ENCODE measurements at regions not wholly inside any gene's neighbourhood (a gene's known extent, or its start where the extent isn't known, plus 50 kb on each side); places are given as distances from the start of the nearest gene placed in this dataset.
A peak's percentile ranks its signal among the peaks of the same experiment; 100 is the strongest.
"Not testable (repeated sequence)": the region's sequence is repeated elsewhere in the genome, so short reads cannot be mapped to it uniquely, and the experiment has no call there.

DNA sequence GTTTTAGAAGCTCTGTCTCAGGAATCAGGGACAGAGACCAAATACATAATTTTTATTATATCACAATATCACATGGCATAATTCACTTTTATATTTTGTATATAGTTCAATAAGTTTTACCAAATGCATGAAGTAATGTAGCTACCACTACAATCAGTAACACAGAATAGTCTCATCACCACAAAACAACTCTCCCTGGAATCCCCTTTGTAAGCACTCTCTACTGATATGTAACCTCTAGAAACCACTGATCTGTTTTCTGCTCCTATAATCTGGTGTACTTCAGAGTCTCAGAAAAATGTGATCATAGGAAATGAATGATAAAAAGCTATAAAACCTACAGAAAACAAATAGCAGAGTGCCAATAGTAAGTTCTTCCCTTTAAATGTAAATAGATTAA lies 1465.9 kb downstream of the SPATA31A7 start:
- H3K4me3 ChIP-seq; H3K27me3 ChIP-seq (replicated peaks in 1 of 7); H3K9me3 ChIP-seq; H3K4me1 ChIP-seq; intact Hi-C loops (cut with DNase I; ENCODE audit: low total_unique reads); H3K27ac ChIP-seq; H3K36me3 ChIP-seq; DNase-seq: not testable (repeated sequence)

DNA sequence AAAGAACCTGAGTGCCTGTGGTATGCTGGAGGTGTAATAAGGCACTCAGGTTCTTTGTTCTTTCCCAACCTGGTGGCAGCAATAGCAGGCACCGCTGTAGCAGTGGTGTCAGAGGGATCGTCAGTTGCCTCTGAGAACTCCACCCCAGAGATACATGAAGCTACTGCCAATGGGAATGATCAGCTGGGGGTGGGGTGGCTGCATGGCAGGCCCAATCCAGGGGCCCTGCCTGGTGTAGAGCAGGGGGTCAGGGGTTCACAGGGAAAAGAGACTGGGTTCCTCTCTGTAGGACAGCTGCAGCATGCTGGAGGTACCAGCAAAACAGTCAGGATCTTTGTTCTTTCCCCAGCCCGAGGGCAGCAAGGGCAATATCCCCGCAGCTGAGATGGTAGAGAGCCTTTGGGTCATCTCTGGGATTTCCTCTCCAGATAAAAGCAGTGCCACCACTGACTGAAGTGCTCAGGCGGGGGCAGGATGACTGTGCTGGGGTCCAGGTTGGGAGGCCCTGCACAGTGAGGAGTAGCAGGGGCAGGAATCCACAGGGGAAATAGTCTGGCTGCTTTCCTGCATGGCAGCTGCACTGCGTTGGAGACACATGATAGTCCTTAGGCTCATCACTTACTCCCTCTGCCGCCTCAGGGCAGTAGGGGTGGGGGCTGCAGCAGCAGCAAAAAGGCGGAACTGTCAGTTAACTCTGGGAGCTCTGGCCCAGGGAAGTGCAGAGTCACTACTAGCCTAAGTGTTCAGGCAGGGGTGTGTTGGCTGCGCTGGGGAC lies 1473.1 kb downstream of the SPATA31A7 start:
- H3K27ac ChIP-seq; intact Hi-C loops (cut with DNase I; ENCODE audit: low total_unique reads); H3K9me3 ChIP-seq; H3K4me3 ChIP-seq; H3K36me3 ChIP-seq; H3K4me1 ChIP-seq; H3K27me3 ChIP-seq (replicated peaks in 1 of 7): not testable (repeated sequence)
- WGBS, 5 donors = 40 to 100% (median 64%) methylated on average over 1 to 6 of the region's 9 CpGs
- DNase-seq = peak; percentile 21

DNA sequence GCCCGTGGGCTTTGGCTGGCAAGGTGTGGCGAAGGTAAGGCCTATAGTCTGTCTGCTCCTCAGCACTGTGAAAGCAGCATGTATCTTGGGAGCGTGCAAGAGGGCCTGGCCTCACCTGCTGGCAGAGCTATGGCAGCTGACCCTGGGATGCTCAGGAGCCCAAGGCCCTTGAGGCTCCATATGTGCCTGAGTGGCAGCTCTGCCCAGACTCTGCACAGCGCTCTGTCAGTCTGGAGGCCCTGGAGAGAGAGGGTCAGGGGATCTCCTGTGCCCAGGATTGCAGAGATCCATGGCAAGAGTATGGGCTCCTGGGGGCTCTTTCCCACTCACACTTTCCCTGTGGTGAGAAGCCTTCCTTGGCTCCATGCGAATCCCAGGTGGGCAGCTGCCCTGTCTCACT lies 1473.7 kb downstream of the SPATA31A7 start:
- H3K4me1 ChIP-seq; H3K9me3 ChIP-seq; H3K27me3 ChIP-seq (replicated peaks in 1 of 7); DNase-seq; H3K27ac ChIP-seq; H3K4me3 ChIP-seq; H3K36me3 ChIP-seq; intact Hi-C loops (cut with DNase I; ENCODE audit: low total_unique reads): not testable (repeated sequence)
- 80 to 100% methylated on average over 1 of the region's 5 CpGs; no CpG with 5 or more reads in 3 of the 5 donors for WGBS, 5 donors

DNA sequence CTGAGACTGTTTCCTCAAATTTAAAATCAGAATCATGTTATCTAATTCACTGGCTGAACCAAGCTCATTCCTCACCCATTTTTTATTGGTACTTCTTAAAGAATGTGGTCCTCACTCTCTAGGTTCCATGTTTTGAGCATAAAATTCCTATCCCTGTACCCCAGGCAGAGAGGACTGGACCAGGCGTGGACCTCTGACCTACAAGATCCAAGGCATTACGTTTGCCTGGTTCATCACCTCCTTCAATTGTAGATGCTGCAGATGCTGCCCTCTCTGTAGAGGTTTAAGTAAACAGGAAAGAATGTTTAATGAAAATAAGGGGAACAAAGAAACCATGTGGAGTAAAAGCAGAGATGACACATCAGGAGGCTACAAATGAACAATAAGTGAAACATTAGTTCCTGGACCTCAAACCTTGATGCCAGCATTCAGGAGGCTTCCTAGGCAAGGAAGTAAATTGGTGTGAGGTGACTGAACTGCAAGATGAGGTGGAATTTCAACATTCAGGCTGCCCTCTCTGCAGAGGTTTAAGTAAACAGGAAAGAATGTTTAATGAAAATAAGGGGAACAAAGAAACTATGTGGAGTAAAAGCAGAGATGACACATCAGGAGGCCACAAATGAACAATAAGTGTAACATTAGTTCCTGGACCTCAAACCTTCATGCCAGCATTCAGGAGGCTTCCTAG lies 1477.4 kb downstream of the SPATA31A7 start:
- intact Hi-C loops (cut with DNase I; ENCODE audit: low total_unique reads); DNase-seq; H3K36me3 ChIP-seq; H3K4me3 ChIP-seq; H3K4me1 ChIP-seq; H3K9me3 ChIP-seq; H3K27ac ChIP-seq; H3K27me3 ChIP-seq (replicated peaks in 1 of 7): not testable (repeated sequence)
- WGBS, 5 donors = 61 to 71% (median 61%) methylated on average over 2 of the region's 2 CpGs; no CpG with 5 or more reads in 2 of the 5 donors

DNA sequence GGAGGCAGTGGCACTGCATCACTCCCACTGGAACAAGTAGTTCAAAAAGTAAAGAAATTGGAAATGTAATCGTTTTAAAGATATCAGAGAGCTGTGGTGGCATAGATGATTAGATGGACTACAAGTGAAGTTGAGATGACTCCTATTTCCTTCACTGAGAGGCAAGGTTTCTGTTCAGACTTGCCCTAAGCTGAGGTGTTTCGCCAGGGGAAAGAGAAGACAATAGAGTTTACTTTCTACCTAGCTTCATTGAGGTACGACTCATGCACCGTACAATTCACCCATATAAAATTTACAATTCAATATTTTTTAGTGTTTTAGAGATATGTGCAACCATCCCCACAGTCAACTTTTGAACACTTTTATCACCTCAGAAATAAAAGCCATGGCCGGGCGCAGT lies 1487.2 kb downstream of the SPATA31A7 start:
- H3K27ac ChIP-seq; H3K27me3 ChIP-seq (replicated peaks in 1 of 7); H3K36me3 ChIP-seq; DNase-seq; intact Hi-C loops (cut with DNase I; ENCODE audit: low total_unique reads); H3K4me3 ChIP-seq; H3K4me1 ChIP-seq; H3K9me3 ChIP-seq: not testable (repeated sequence)
- WGBS, 5 donors = no CpG with 5 or more reads among the region's 6 CpGs

DNA sequence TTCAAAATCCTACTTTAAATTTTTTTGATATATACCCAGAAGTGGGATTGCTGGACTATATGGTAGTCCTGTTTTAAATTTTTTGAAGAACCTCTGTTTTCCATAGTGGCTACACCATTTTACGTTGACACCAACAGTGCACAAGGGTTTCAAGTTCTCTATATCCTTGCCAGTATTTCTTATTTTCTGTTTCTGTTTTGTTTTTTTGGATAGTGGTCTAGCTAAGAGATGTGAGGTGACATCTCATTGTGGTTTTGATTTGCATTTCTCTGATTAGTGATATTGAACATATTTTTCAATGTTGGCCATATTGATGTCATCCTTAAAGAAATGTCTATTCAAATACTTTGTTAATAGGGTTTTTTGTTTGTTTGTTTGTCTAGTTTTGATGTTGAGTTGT lies 1488.5 kb downstream of the SPATA31A7 start:
- intact Hi-C loops (cut with DNase I; ENCODE audit: low total_unique reads); H3K4me1 ChIP-seq; H3K4me3 ChIP-seq; H3K9me3 ChIP-seq; H3K36me3 ChIP-seq; H3K27ac ChIP-seq; H3K27me3 ChIP-seq (replicated peaks in 1 of 7); DNase-seq: not testable (repeated sequence)
- WGBS, 5 donors = no CpG with 5 or more reads among the region's 1 CpG

DNA sequence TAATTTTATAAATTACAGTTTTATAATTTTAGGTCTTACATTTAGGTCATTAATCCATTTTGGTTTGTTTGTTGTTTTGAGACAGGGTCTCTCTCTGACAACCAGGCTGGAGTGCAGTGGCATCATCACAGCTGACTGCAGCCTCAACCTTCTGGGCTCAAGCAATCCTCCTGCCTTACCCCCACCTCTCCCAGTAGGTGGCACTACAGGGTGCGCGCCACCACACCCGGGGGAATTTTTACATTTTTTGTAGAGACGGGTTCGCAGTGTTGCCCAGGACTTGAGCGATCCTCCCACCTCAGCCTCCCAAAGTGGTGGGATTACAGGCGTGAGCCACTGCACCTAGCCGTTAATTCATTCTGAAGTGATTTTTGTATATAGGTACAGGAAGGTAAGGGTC lies 1489.2 kb downstream of the SPATA31A7 start:
- no CpG with 5 or more reads among the region's 8 CpGs for WGBS, 5 donors

DNA sequence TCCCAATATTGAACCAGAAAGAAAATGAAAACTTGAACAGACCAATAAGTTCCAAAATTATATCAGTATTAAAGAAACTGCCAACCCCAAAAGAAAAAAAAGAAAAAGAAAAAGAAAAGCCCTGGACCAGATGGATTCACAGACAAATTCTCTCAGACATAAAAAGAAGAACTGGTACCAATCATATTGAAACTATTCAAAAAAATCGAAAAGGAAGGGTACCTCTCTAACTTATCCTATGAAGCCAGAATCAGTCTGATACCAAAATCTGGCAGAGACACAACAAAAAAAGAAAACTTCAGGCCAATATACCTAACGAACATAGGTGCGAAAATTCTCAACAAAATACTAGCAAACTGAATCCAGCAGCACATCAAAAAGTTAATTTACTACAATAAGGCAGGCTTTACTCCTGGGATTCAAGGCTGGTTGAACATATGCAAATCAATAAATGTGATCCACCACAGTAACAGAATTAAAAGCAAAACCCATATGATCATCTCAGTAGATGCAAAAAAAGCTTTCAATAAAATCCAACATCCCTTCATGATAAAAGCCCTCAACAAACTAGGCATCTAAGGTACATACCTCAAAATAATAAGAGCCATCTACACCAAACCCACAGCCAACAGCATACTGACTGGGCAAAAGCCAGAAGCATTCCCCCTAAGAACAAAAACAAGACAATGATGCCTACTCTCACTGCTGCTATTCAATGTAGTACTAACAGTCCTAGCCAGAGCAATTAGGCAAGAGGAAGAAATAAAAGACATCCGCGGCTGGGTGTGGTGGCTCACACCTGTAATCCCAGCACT lies 1495.2 kb downstream of the SPATA31A7 start:
- H3K4me1 ChIP-seq; H3K36me3 ChIP-seq; intact Hi-C loops (cut with DNase I; ENCODE audit: low total_unique reads); H3K27ac ChIP-seq; H3K4me3 ChIP-seq; DNase-seq; H3K9me3 ChIP-seq; H3K27me3 ChIP-seq (replicated peaks in 1 of 7): not testable (repeated sequence)
- no CpG with 5 or more reads among the region's 5 CpGs for WGBS, 5 donors

More for the DNA sequence above, 1489.2 kb downstream of the SPATA31A7 start:
- DNase-seq; H3K4me3 ChIP-seq; H3K27ac ChIP-seq; H3K27me3 ChIP-seq (replicated peaks in 1 of 7); H3K9me3 ChIP-seq; H3K36me3 ChIP-seq; H3K4me1 ChIP-seq; intact Hi-C loops (cut with DNase I; ENCODE audit: low total_unique reads): not testable (repeated sequence)

DNA sequence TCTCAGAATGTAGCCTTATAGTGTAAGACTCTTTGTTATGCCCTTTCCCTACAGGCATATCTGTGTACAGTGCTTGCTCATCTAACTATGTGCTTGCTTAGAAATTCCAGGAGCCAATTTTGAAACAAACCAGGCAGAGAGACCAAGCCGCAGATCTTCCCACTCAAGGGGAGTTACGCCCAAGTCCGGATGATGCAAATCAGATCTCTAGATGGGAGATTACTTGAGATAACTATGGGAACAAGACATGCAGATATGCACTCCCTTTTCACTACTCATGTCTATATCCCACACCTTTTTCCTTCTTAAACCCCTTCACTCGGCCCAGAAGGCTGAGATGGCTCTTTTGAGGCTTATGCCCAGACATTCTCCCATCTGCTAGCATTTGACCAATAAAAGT lies 1496.5 kb downstream of the SPATA31A7 start:
- H3K36me3 ChIP-seq; H3K9me3 ChIP-seq; H3K4me1 ChIP-seq; H3K27ac ChIP-seq; H3K27me3 ChIP-seq (replicated peaks in 1 of 7); DNase-seq; H3K4me3 ChIP-seq; intact Hi-C loops (cut with DNase I; ENCODE audit: low total_unique reads): not testable (repeated sequence)
- no CpG with 5 or more reads among the region's 4 CpGs for WGBS, 5 donors

DNA sequence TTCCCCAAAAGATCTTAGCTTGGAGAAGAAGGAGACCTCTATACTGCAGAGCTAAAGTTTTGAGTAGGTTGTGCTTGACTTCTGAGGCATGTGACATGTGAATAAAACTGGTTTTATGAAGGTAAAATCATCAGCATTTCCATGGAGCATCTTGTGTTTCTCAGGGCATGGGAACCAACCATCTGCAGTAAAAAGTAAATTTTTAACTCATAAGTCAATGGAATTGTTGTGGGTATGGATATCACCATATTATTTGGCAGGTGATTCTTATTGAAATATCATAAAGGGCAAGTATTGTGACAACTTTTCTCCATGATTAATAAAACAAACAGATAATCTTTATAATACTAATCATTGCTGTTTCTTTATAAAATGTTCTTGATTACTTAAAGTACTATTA lies 1503.2 kb downstream of the SPATA31A7 start:
- H3K9me3 ChIP-seq; H3K36me3 ChIP-seq; H3K27me3 ChIP-seq (replicated peaks in 1 of 7); H3K4me3 ChIP-seq; intact Hi-C loops (cut with DNase I; ENCODE audit: low total_unique reads); H3K4me1 ChIP-seq; DNase-seq; H3K27ac ChIP-seq: not testable (repeated sequence)

DNA sequence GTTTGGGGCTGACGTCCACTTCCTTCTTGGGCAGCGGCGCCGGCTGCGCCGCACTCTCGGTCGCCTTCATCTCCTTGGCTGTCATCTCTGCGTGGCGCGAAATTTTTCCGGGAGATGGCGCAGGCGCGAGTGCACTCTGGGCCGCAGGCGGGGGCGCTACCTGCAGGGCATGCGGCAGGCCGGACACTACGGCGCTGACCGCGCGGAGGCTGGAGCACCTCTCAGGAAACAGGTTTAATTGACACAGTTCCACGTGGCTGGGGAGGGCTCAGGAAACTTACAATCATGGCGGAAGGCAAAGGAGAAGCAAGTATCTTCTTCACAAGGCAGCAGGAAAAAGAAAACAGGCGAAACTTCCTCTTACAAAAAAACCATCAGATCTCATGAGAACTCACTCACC lies 1521.5 kb downstream of the SPATA31A7 start:
- H3K36me3 ChIP-seq; H3K9me3 ChIP-seq; H3K4me1 ChIP-seq; H3K27ac ChIP-seq; H3K4me3 ChIP-seq; intact Hi-C loops (cut with DNase I; ENCODE audit: low total_unique reads); H3K27me3 ChIP-seq (replicated peaks in 1 of 7): not testable (repeated sequence)
- WGBS, 5 donors = 91 to 97% (median 92%) methylated on average over 9 to 20 of the region's 28 CpGs; no CpG with 5 or more reads in 2 of the 5 donors
- peak; percentile 25 for DNase-seq
